HL-60 (cell line): ENCODE measurements at regions not wholly inside any gene's neighbourhood (a gene's known extent, or its start where the extent isn't known, plus 50 kb on each side); places are given as distances from the start of the nearest gene placed in this dataset.

ENCODE experiments used
- DNase-seq, 2 experiments: peaks; one replicate each; pipeline ENCODE4 v3.0.0-alpha.2; 2010 to 2020; ENCODE audit warnings: low read depth in 1 of 2, low spot score in 1 of 2
- H3K27ac ChIP-seq: fragments of 250-450 bp; sonication (Bioruptor Pico); replicated peaks from 2 replicates; pipeline ENCODE4 v1.5.1; 2020; ENCODE audit warnings: mild to moderate bottlenecking, moderate library complexity
- H3K27me3 ChIP-seq: fragments of 250-450 bp; sonication (Bioruptor Pico); 2 replicates; pipeline ENCODE4 v1.5.1; 2021; ENCODE audit warnings: mild to moderate bottlenecking, moderate library complexity; ENCODE audit not compliant: insufficient read depth, poor library complexity, severe bottlenecking
- H3K4me3 ChIP-seq: replicated peaks from 2 replicates; pipeline ENCODE4 v1.5.1; 2011; ENCODE audit warnings: mild to moderate bottlenecking, control low read depth, low read length; ENCODE audit not compliant: insufficient read depth
- GABPA ChIP-seq: IDR thresholded peaks from 2 replicates; pipeline ENCODE4 v1.6.1; 2012; ENCODE audit warnings: low read depth
- POLR2AphosphoS5 ChIP-seq: IDR thresholded peaks from 2 replicates; pipeline ENCODE4 v1.6.1; 2012; ENCODE audit warnings: low read depth
- SPI1 ChIP-seq: IDR thresholded peaks from 2 replicates; pipeline ENCODE4 v1.6.1; 2012; ENCODE audit warnings: low read depth, mild to moderate bottlenecking, borderline replicate concordance
- TF ChIP-seq, protein P1 (sequence below): IDR thresholded peaks from one replicate; pipeline ENCODE4 v1.5.1; 2011; ENCODE audit warnings: low read length, control low read depth, inconsistent platforms; ENCODE audit not compliant: insufficient read depth
- TF ChIP-seq, protein P2 (sequence below): IDR thresholded peaks from 2 replicates; pipeline ENCODE4 v1.6.1; 2012; ENCODE audit warnings: low read depth; ENCODE audit not compliant: insufficient replicate concordance

- no peak for DNase-seq
- Histone ChIP-seq H3K4me3 (no peak overlapping the region), H3K27ac (no peak overlapping the region), H3K27me3 (no peaks in the 10 kb centered on the region)
- TF ChIP-seq, protein P1, sequence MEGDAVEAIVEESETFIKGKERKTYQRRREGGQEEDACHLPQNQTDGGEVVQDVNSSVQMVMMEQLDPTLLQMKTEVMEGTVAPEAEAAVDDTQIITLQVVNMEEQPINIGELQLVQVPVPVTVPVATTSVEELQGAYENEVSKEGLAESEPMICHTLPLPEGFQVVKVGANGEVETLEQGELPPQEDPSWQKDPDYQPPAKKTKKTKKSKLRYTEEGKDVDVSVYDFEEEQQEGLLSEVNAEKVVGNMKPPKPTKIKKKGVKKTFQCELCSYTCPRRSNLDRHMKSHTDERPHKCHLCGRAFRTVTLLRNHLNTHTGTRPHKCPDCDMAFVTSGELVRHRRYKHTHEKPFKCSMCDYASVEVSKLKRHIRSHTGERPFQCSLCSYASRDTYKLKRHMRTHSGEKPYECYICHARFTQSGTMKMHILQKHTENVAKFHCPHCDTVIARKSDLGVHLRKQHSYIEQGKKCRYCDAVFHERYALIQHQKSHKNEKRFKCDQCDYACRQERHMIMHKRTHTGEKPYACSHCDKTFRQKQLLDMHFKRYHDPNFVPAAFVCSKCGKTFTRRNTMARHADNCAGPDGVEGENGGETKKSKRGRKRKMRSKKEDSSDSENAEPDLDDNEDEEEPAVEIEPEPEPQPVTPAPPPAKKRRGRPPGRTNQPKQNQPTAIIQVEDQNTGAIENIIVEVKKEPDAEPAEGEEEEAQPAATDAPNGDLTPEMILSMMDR: no peak
- TF ChIP-seq SPI1: no peak
- no peak for TF ChIP-seq GABPA
- TF ChIP-seq, protein P2, sequence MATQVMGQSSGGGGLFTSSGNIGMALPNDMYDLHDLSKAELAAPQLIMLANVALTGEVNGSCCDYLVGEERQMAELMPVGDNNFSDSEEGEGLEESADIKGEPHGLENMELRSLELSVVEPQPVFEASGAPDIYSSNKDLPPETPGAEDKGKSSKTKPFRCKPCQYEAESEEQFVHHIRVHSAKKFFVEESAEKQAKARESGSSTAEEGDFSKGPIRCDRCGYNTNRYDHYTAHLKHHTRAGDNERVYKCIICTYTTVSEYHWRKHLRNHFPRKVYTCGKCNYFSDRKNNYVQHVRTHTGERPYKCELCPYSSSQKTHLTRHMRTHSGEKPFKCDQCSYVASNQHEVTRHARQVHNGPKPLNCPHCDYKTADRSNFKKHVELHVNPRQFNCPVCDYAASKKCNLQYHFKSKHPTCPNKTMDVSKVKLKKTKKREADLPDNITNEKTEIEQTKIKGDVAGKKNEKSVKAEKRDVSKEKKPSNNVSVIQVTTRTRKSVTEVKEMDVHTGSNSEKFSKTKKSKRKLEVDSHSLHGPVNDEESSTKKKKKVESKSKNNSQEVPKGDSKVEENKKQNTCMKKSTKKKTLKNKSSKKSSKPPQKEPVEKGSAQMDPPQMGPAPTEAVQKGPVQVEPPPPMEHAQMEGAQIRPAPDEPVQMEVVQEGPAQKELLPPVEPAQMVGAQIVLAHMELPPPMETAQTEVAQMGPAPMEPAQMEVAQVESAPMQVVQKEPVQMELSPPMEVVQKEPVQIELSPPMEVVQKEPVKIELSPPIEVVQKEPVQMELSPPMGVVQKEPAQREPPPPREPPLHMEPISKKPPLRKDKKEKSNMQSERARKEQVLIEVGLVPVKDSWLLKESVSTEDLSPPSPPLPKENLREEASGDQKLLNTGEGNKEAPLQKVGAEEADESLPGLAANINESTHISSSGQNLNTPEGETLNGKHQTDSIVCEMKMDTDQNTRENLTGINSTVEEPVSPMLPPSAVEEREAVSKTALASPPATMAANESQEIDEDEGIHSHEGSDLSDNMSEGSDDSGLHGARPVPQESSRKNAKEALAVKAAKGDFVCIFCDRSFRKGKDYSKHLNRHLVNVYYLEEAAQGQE: no peak
- TF ChIP-seq POLR2AphosphoS5: no peak
Measured at GRCh38 chr13:40377783-40378182, 288.7 kb downstream of the FOXO1 start.

GRCh38 chr13:40379196-40379595, 287.2 kb downstream of the FOXO1 start:
- Histone ChIP-seq H3K27ac (no peak overlapping the region), H3K4me3 (no peak overlapping the region), H3K27me3 (no peaks in the 10 kb centered on the region)
- TF ChIP-seq GABPA (no peak), POLR2AphosphoS5 (no peak), SPI1 (no peak)
- TF ChIP-seq, protein P1: no peak
- TF ChIP-seq, protein P2: no peak
- no peak for DNase-seq

DNA sequence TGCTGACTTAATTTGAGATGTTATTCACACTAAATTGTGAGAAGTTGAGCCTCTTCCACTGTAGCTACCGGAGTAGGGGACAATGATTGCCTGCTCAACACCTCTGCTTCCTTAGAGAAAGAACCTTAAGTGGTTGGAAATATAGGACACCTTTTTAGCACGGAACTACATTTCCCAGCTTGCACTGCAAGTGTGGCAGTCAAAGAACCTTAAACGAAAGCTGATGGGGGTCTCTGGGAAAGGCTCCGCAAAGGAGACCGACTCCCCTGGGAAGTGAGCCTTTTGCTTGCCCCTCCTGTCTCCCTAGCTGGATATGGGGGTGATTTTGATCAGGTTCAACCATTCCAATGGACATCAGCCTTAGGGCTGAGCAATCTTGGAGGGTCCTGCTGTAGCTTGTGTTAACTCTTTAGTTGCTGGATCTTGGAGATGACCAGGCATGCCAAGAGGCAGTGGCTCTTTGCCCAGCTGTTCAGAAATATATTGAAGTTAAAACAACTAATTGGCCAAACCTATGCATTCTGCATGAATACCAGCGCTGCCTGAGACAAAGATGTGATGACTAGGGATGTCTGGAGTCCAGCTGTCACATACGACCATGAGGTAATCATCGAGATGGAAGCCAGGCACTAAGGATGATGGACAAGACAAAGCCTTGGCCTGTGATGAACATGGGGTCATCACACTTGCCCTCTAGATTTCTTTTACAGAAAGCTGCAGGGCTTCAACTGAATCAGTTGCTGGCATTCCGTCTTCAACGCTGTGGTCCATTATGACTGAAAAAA, 286.5 kb downstream of the FOXO1 start:
- TF ChIP-seq GABPA (no peak), SPI1 (no peak), POLR2AphosphoS5 (no peak)
- TF ChIP-seq, protein P2: no peak
- TF ChIP-seq, protein P1: no peak
- Histone ChIP-seq H3K27ac (no peak overlapping the region), H3K27me3 (no peaks in the 10 kb centered on the region), H3K4me3 (no peak overlapping the region)
- DNase-seq: no peak
